ENCODE measurements at regions not wholly inside any gene's neighbourhood (a gene's known extent, or its start where the extent isn't known, plus 50 kb on each side); places are given as distances from the start of the nearest gene placed in this dataset.

GRCh38 chr9:88923653-88924288, 67.5 kb upstream of the S1PR3 start:
- peaks cover under 1% of the 10 kb centered on the region for H3K9me3 ChIP-seq (ENCODE audit: insufficient read depth, low read depth, low read length)
- peaks cover 8% of the 10 kb centered on the region for H3K27me3 Mint-ChIP-seq (ENCODE audit: low read depth, unreplicated experiment)
- no peak for TF ChIP-seq CTCF (IDR thresholded peaks at IDR 0.05; ENCODE audit: insufficient read depth, low read depth, low read length)
- no peak for TF ChIP-seq EZH2 (IDR thresholded peaks at IDR 0.05; ENCODE audit: insufficient read depth, low read length)
- FAIRE-seq (no peak), DNase-seq (ENCODE audit: low read depth) (no peak)
- H3K27me3 ChIP-seq (ENCODE audit: insufficient read depth, low read length), result no peaks in the 10 kb centered on the region
- H3K4me3 Mint-ChIP-seq (ENCODE audit: unreplicated experiment), result no peak overlapping the region
- no peak overlapping the region for H3K9ac ChIP-seq (ENCODE audit: low read length)
- peaks cover 2% of the 10 kb centered on the region for H3K9me3 Mint-ChIP-seq (ENCODE audit: unreplicated experiment)
- H3K4me3 ChIP-seq (ENCODE audit: insufficient read depth, low read depth, low read length), result no peak overlapping the region
- H3K36me3 Mint-ChIP-seq (ENCODE audit: low read depth, unreplicated experiment), result no peaks in the 10 kb centered on the region
- no peak overlapping the region for H3K4me2 ChIP-seq (ENCODE audit: low read length)
- no peaks in the 10 kb centered on the region for H4K20me1 ChIP-seq (ENCODE audit: insufficient read depth, low read length)
- H2AFZ ChIP-seq (ENCODE audit: low read depth, low read length), result no peak overlapping the region
- no peak overlapping the region for H3K27ac ChIP-seq (ENCODE audit: low read depth, low read length)
- H3K4me1 Mint-ChIP-seq (ENCODE audit: low read depth, unreplicated experiment), result peaks cover 8% of the 10 kb centered on the region
- no peaks in the 10 kb centered on the region for H3K79me2 ChIP-seq (ENCODE audit: insufficient read depth, low read length)
- H3K4me1 ChIP-seq (ENCODE audit: insufficient read depth, low read length), result no peaks in the 10 kb centered on the region
- no peak overlapping the region for H3K27ac Mint-ChIP-seq (ENCODE audit: unreplicated experiment)
- H3K36me3 ChIP-seq (ENCODE audit: insufficient read depth, low read length), result no peaks in the 10 kb centered on the region

GRCh38 chr9:88925481-88925880, 65.8 kb upstream of the S1PR3 start:
- H3K27me3 ChIP-seq (ENCODE audit: insufficient read depth, low read length), result no peaks in the 10 kb centered on the region
- H3K9ac ChIP-seq (ENCODE audit: low read length), result no peak overlapping the region
- no peak overlapping the region for H3K4me2 ChIP-seq (ENCODE audit: low read length)
- H3K4me3 ChIP-seq (ENCODE audit: insufficient read depth, low read depth, low read length), result no peak overlapping the region
- DNase-seq (ENCODE audit: low read depth) (no peak), FAIRE-seq (no peak)
- Mint-ChIP-seq H3K27me3 (ENCODE audit: low read depth, unreplicated experiment) (peaks cover 8% of the 10 kb centered on the region), H3K9me3 (ENCODE audit: unreplicated experiment) (peaks cover 2% of the 10 kb centered on the region), H3K4me1 (ENCODE audit: low read depth, unreplicated experiment) (peaks cover 8% of the 10 kb centered on the region), H3K27ac (ENCODE audit: unreplicated experiment) (no peak overlapping the region), H3K36me3 (ENCODE audit: low read depth, unreplicated experiment) (no peaks in the 10 kb centered on the region), H3K4me3 (ENCODE audit: unreplicated experiment) (no peak overlapping the region)
- no peaks in the 10 kb centered on the region for H3K36me3 ChIP-seq (ENCODE audit: insufficient read depth, low read length)
- H3K27ac ChIP-seq (ENCODE audit: low read depth, low read length), result no peak overlapping the region
- no peaks in the 10 kb centered on the region for H3K4me1 ChIP-seq (ENCODE audit: insufficient read depth, low read length)
- no peaks in the 10 kb centered on the region for H3K9me3 ChIP-seq (ENCODE audit: insufficient read depth, low read depth, low read length)
- TF ChIP-seq EZH2 (IDR thresholded peaks at IDR 0.05; ENCODE audit: insufficient read depth, low read length), result no peak
- TF ChIP-seq CTCF (IDR thresholded peaks at IDR 0.05; ENCODE audit: insufficient read depth, low read depth, low read length), result no peak
- no peaks in the 10 kb centered on the region for H4K20me1 ChIP-seq (ENCODE audit: insufficient read depth, low read length)
- H3K79me2 ChIP-seq (ENCODE audit: insufficient read depth, low read length), result no peaks in the 10 kb centered on the region
- H2AFZ ChIP-seq (ENCODE audit: low read depth, low read length), result no peak overlapping the region

DNA sequence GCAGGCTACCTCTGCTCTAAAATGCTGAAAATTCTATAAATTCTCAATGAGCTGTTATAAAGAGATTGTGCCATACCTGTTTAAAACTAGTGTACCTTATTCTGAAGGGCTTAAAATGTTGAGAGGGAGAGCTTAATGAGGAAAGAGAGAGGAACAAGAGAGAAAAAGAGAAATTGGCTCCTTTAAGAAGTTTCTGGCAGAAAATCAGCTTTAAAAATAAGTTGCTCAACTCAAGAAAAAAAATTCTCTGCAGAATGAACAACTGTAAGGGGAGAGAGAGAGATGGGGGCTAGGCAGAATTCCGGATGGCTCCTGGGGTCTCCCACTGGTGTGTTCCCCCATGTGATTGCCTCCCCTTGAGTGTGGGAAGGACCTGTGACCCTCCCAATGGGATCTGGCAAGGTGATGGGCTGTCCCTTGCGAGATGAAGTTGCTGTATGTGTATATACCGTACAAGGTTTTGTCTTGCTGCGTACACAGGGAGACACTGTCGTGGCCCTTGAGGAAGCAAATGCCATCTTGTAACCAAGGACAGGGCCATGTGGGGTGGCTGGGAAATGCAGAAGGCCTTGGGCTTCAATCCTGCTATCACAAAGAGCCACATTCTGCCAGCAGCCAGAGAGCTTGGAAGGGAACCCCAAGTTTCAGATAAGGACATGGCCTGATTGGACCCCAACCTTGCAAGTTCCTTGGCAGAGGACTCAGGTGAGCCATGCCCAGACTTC, 64.3 kb upstream of the S1PR3 start:
- FAIRE-seq (no peak), DNase-seq (ENCODE audit: low read depth) (no peak)
- Histone ChIP-seq H3K27me3 (ENCODE audit: insufficient read depth, low read length) (no peaks in the 10 kb centered on the region), H3K4me3 (ENCODE audit: insufficient read depth, low read depth, low read length) (no peak overlapping the region), H3K4me1 (ENCODE audit: insufficient read depth, low read length) (no peaks in the 10 kb centered on the region), H4K20me1 (ENCODE audit: insufficient read depth, low read length) (no peaks in the 10 kb centered on the region), H3K79me2 (ENCODE audit: insufficient read depth, low read length) (no peaks in the 10 kb centered on the region), H3K36me3 (ENCODE audit: insufficient read depth, low read length) (no peaks in the 10 kb centered on the region), H3K9me3 (ENCODE audit: insufficient read depth, low read depth, low read length) (no peaks in the 10 kb centered on the region), H3K9ac (ENCODE audit: low read length) (no peak overlapping the region), H3K4me2 (ENCODE audit: low read length) (no peak overlapping the region), H2AFZ (ENCODE audit: low read depth, low read length) (no peak overlapping the region), H3K27ac (ENCODE audit: low read depth, low read length) (no peak overlapping the region)
- Mint-ChIP-seq H3K4me3 (ENCODE audit: unreplicated experiment) (no peak overlapping the region), H3K9me3 (ENCODE audit: unreplicated experiment) (peaks cover 2% of the 10 kb centered on the region), H3K27ac (ENCODE audit: unreplicated experiment) (no peak overlapping the region), H3K4me1 (ENCODE audit: low read depth, unreplicated experiment) (peaks cover 8% of the 10 kb centered on the region), H3K36me3 (ENCODE audit: low read depth, unreplicated experiment) (no peaks in the 10 kb centered on the region), H3K27me3 (ENCODE audit: low read depth, unreplicated experiment) (peaks cover 6% of the 10 kb centered on the region)
- TF ChIP-seq EZH2 (IDR thresholded peaks at IDR 0.05; ENCODE audit: insufficient read depth, low read length) (no peak), CTCF (IDR thresholded peaks at IDR 0.05; ENCODE audit: insufficient read depth, low read depth, low read length) (no peak)

Data from astrocyte (in vitro differentiated cells and primary cell).